OCI-LY7 (cell line): ENCODE measurements at regions not wholly inside any gene's neighbourhood (a gene's known extent, or its start where the extent isn't known, plus 50 kb on each side); places are given as distances from the start of the nearest gene placed in this dataset.

Experiments used
- BruUV-seq: library from RNA; stranded (reverse); fragments of 400-500 nt; replicated peaks from 2 replicates; lab custom pipeline; 2021; lab: Mats Ljungman, UMichigan
- CTCF ChIA-PET: fragments of 300-600 bp; sonication (Branson Sonifier 250); formaldehyde crosslinking; loops from one replicate; lab custom pipeline; 2022; ENCODE audit warnings: antibody characterized with exemption; ENCODE audit not compliant: unreplicated experiment; lab: Charles Lee
- POLR2A ChIA-PET: fragments of 300-600 bp; sonication (Branson Sonifier 250); formaldehyde crosslinking; loops from one replicate; lab custom pipeline; 2022; ENCODE audit warnings: antibody characterized with exemption; lab: Charles Lee
- DNase-seq: peaks from one replicate; pipeline ENCODE4 v3.0.0-alpha.2; 2015; ENCODE audit warnings: low spot score
- H2AFZ ChIP-seq: fragments of 200-600 bp; sonication (generic), shearing (Covaris generic); 2 replicates; pipeline ENCODE4 v1.6.1; 2014; ENCODE audit warnings: mild to moderate bottlenecking, antibody characterized with exemption, low read length, moderate library complexity
- H3K27ac ChIP-seq: fragments of 200-600 bp; sonication (generic); 2 replicates; pipeline ENCODE4 v1.5.1; 2014; ENCODE audit warnings: mixed run types, low read depth, mild to moderate bottlenecking, moderate library complexity, low read length, inconsistent platforms; ENCODE audit not compliant: poor library complexity, severe bottlenecking
- H3K36me3 ChIP-seq: fragments of 200-600 bp; sonication (generic); 2 replicates; pipeline ENCODE4 v1.6.1; 2014; ENCODE audit warnings: mild to moderate bottlenecking, antibody characterized with exemption, low read length, moderate library complexity, mixed read lengths; ENCODE audit not compliant: insufficient read depth
- H3K4me1 ChIP-seq: fragments of 200-600 bp; sonication (generic); 2 replicates; pipeline ENCODE4 v1.5.1; 2014; ENCODE audit warnings: mild to moderate bottlenecking, low read length; ENCODE audit not compliant: insufficient read depth, poor library complexity, severe bottlenecking
- H3K4me2 ChIP-seq: fragments of 200-600 bp; sonication (generic); 2 replicates; pipeline ENCODE4 v1.6.1; 2014; ENCODE audit warnings: mild to moderate bottlenecking, low read length
- H3K4me3 ChIP-seq: fragments of 200-600 bp; sonication (generic); 2 replicates; pipeline ENCODE4 v1.5.1; 2014; ENCODE audit warnings: mild to moderate bottlenecking, low read depth, low read length; ENCODE audit not compliant: poor library complexity, severe bottlenecking
- H3K79me2 ChIP-seq: fragments of 200-600 bp; sonication (generic); 2 replicates; pipeline ENCODE4 v1.6.1; 2016; ENCODE audit warnings: low read depth, mild to moderate bottlenecking, low read length, moderate library complexity, mixed read lengths; ENCODE audit not compliant: insufficient read depth
- H3K9me2 ChIP-seq: fragments of 200-600 bp; sonication (generic); 2 replicates; pipeline ENCODE4 v1.6.1; 2016; ENCODE audit warnings: mild to moderate bottlenecking, low read length, mixed read lengths; ENCODE audit not compliant: insufficient read depth
- H3K9me3 ChIP-seq: fragments of 200-600 bp; sonication (generic); 2 replicates; pipeline ENCODE4 v1.6.1; 2014; ENCODE audit warnings: mild to moderate bottlenecking, mixed run types, low read length, mixed read lengths
- H4K20me1 ChIP-seq: fragments of 200-600 bp; sonication (generic); 2 replicates; pipeline ENCODE4 v1.6.1; 2014; ENCODE audit warnings: mild to moderate bottlenecking, antibody characterized with exemption, low read length, moderate library complexity, mixed read lengths; ENCODE audit not compliant: insufficient read depth
- CTCF ChIP-seq: fragments of 200-600 bp; sonication (generic); conservative IDR thresholded peaks from 2 replicates; pipeline ENCODE4 v1.5.1; 2014; ENCODE audit warnings: mild to moderate bottlenecking, antibody characterized with exemption, low read length, moderate library complexity, mixed read lengths
- EZH2phosphoT487 ChIP-seq: fragments of 200-600 bp; sonication (generic); IDR thresholded peaks from 2 replicates; pipeline ENCODE4 v1.6.1; 2018; ENCODE audit warnings: low read depth, borderline replicate concordance, mild to moderate bottlenecking, mixed run types, antibody characterized with exemption, low read length, moderate library complexity, mixed read lengths
- intact Hi-C: fragments of 100-400 bp; cut with micrococcal nuclease; formaldehyde crosslinking; loops from one replicate; pipeline ENCODE4 v1.10.0; 2022; ENCODE audit not compliant: unreplicated experiment

DNA sequence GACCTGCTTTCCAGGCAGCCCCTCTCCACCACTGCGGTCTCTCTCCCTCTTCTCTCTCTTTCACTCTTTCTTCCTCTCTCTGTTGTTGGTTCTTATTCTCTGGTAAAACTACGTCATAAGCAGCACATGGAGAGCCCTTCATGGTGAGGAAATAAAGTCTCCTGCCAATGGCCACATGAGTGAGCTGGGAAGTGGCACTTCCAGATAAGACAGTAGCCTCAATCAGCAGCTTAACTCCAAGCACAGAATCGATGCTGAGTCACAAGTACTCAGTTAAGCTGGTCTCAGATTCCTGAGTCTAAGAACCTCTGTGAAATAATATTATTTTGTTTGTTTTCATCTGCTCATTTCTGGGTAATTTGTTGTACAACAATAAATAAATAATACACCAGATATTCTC, 500.1 kb downstream of the GABRG2 start:
- no peaks in the 10 kb centered on the region for H3K9me2 ChIP-seq
- no peaks in the 10 kb centered on the region for H3K4me1 ChIP-seq
- H3K36me3 ChIP-seq = no peaks in the 10 kb centered on the region
- H3K9me3 ChIP-seq = no peaks in the 10 kb centered on the region
- no peak overlapping the region for H3K4me2 ChIP-seq
- ChIA-PET POLR2A (no interaction called here), CTCF (no interaction called here)
- no peaks in the 10 kb centered on the region for H4K20me1 ChIP-seq
- no peak for DNase-seq
- TF ChIP-seq CTCF (no peak), EZH2phosphoT487 (no peak)
- no peak overlapping the region for H3K4me3 ChIP-seq
- no peaks in the 10 kb centered on the region for H3K79me2 ChIP-seq
- BruUV-seq = no TSS peak
- intact Hi-C loops = no loop called here
- H2AFZ ChIP-seq = no peak overlapping the region
- H3K27ac ChIP-seq = no peak overlapping the region

GRCh38 chr5:162573758-162574157, 506.2 kb downstream of the GABRG2 start:
- no TSS peak for BruUV-seq
- ChIA-PET POLR2A (interaction anchor here (0.6 kb wide), 1 partner anchor 30 kb away, joined by 3 read pairs; no protein-coding TSS in a partner anchor), CTCF (no interaction called here)
- no peak overlapping the region for H3K4me3 ChIP-seq
- H2AFZ ChIP-seq = no peak overlapping the region
- no peak for DNase-seq
- H3K79me2 ChIP-seq = no peaks in the 10 kb centered on the region
- no peak for TF ChIP-seq CTCF
- TF ChIP-seq EZH2phosphoT487 = no peak
- no peaks in the 10 kb centered on the region for H3K9me2 ChIP-seq
- no peaks in the 10 kb centered on the region for H4K20me1 ChIP-seq
- H3K4me2 ChIP-seq = no peak overlapping the region
- no peak overlapping the region for H3K27ac ChIP-seq
- intact Hi-C loops = no loop called here
- no peaks in the 10 kb centered on the region for H3K4me1 ChIP-seq
- H3K36me3 ChIP-seq = no peaks in the 10 kb centered on the region
- H3K9me3 ChIP-seq = no peaks in the 10 kb centered on the region

GRCh38 chr5:162591724-162592123, 524.2 kb downstream of the GABRG2 start:
- no TSS peak for BruUV-seq
- POLR2A ChIA-PET = interaction anchor here (0.6 to 0.7 kb wide), 2 partner anchors 193 to 941 kb away, joined by 3 read pairs; no protein-coding TSS in a partner anchor

More at GRCh38 chr5:162591724-162592123, 524.2 kb downstream of the GABRG2 start:
- H3K9me3 ChIP-seq = no peaks in the 10 kb centered on the region
- no peak overlapping the region for H3K27ac ChIP-seq
- CTCF ChIA-PET = no interaction called here
- no peak for DNase-seq
- H3K36me3 ChIP-seq = no peaks in the 10 kb centered on the region
- H3K4me1 ChIP-seq = no peaks in the 10 kb centered on the region
- no peaks in the 10 kb centered on the region for H3K9me2 ChIP-seq
- H2AFZ ChIP-seq = no peak overlapping the region
- no peaks in the 10 kb centered on the region for H4K20me1 ChIP-seq
- no peak overlapping the region for H3K4me3 ChIP-seq
- H3K4me2 ChIP-seq = no peak overlapping the region
- intact Hi-C loops = no loop called here
- TF ChIP-seq CTCF (no peak), EZH2phosphoT487 (no peak)
- no peaks in the 10 kb centered on the region for H3K79me2 ChIP-seq
